ENCODE measurements at regions not wholly inside any gene's neighbourhood (a gene's known extent, or its start where the extent isn't known, plus 50 kb on each side); places are given as distances from the start of the nearest gene placed in this dataset.
"Not testable (repeated sequence)": the region's sequence is repeated elsewhere in the genome, so short reads cannot be mapped to it uniquely, and the experiment has no call there.

GRCh38 chr10:60523371-60523770 is 133.7 kb upstream of the ANK3 start:
- TF ChIP-seq CTCF (IDR thresholded peaks at IDR 0.05); EP300 (IDR thresholded peaks at IDR 0.05; ENCODE audit: low read depth): not testable (repeated sequence)
